ENCODE measurements at regions not wholly inside any gene's neighbourhood (a gene's known extent, or its start where the extent isn't known, plus 50 kb on each side); places are given as distances from the start of the nearest gene placed in this dataset.

GRCh38 chr9:7858166-7858565 lies 58.6 kb upstream of the DMAC1 start:
- TF ChIP-seq CTCF (IDR thresholded peaks at IDR 0.05) (no peak), EP300 (IDR thresholded peaks at IDR 0.05) (no peak), POLR2A (IDR thresholded peaks at IDR 0.05) (no peak)

Measured in gastroesophageal sphincter (tissue), 3 donors.